Left ventricle myocardium inferior (tissue), 1 donor: ENCODE measurements at regions not wholly inside any gene's neighbourhood (a gene's known extent, or its start where the extent isn't known, plus 50 kb on each side); places are given as distances from the start of the nearest gene placed in this dataset.
"Not testable (repeated sequence)": the region's sequence is repeated elsewhere in the genome, so short reads cannot be mapped to it uniquely, and the experiment has no call there.

Source experiments
- DNase-seq: peaks from one replicate; pipeline ENCODE4 v3.0.0-alpha.2; 2020
- H3K27ac ChIP-seq: fragments of 200-600 bp; replicated peaks from 2 replicates; pipeline ENCODE4 v1.8.0; 2021
- H3K27me3 ChIP-seq: fragments of 200-600 bp; 2 replicates; pipeline ENCODE4 v1.8.0; 2021; ENCODE audit warnings: low read depth
- H3K36me3 ChIP-seq: fragments of 200-600 bp; 2 replicates; pipeline ENCODE4 v1.8.0; 2021
- H3K4me1 ChIP-seq: fragments of 200-600 bp; 2 replicates; pipeline ENCODE4 v1.8.0; 2021
- H3K4me3 ChIP-seq: fragments of 200-600 bp; 2 replicates; pipeline ENCODE4 v1.8.0; 2021; ENCODE audit warnings: mild to moderate bottlenecking, moderate library complexity
- H3K9me3 ChIP-seq: fragments of 200-600 bp; replicated peaks from 2 replicates; pipeline ENCODE4 v1.8.0; 2021
- intact Hi-C: fragments of 100-400 bp; cut with micrococcal nuclease; formaldehyde crosslinking; loops from one replicate; pipeline ENCODE4 v1.11.0; 2022
- TF ChIP-seq, protein P1 (sequence below): fragments of 200-600 bp; IDR thresholded peaks from 2 replicates; pipeline ENCODE4 v1.8.0; 2021; ENCODE audit warnings: antibody characterized with exemption, mild to moderate bottlenecking, borderline replicate concordance
- donor health status: DM: no; HTN: yes; CAD: no; lungs with severe emphysema.

DNA sequence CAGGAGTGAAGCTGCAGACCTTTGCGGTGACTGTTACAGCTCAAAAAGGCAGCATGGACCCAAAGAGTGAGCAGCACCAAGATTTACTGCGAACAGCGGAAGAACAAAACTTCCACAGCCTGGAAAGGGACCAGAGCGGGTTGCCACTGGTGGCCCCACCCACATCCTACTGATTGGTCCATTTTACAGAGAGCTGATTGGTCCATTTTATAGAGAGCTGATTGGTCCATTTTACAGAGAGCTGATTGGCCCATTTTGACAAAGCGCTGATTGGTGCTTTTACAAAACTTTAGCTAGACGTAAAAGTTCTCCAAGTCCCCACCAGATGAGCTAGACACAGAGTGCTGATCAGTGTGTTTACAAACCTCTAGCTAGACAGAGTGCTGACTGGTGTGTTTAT, 134.2 kb upstream of the FRG1 start:
- H3K9me3 ChIP-seq = peaks cover 17% of the 10 kb centered on the region
- no peak for DNase-seq
- peaks cover 7% of the 10 kb centered on the region for H3K4me1 ChIP-seq
- H3K27me3 ChIP-seq = no peaks in the 10 kb centered on the region
- intact Hi-C loops = no loop called here
- H3K36me3 ChIP-seq = no peaks in the 10 kb centered on the region
- TF ChIP-seq, protein P1, sequence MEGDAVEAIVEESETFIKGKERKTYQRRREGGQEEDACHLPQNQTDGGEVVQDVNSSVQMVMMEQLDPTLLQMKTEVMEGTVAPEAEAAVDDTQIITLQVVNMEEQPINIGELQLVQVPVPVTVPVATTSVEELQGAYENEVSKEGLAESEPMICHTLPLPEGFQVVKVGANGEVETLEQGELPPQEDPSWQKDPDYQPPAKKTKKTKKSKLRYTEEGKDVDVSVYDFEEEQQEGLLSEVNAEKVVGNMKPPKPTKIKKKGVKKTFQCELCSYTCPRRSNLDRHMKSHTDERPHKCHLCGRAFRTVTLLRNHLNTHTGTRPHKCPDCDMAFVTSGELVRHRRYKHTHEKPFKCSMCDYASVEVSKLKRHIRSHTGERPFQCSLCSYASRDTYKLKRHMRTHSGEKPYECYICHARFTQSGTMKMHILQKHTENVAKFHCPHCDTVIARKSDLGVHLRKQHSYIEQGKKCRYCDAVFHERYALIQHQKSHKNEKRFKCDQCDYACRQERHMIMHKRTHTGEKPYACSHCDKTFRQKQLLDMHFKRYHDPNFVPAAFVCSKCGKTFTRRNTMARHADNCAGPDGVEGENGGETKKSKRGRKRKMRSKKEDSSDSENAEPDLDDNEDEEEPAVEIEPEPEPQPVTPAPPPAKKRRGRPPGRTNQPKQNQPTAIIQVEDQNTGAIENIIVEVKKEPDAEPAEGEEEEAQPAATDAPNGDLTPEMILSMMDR = no peak
- H3K27ac ChIP-seq = no peak overlapping the region
- H3K4me3 ChIP-seq = no peak overlapping the region

DNA sequence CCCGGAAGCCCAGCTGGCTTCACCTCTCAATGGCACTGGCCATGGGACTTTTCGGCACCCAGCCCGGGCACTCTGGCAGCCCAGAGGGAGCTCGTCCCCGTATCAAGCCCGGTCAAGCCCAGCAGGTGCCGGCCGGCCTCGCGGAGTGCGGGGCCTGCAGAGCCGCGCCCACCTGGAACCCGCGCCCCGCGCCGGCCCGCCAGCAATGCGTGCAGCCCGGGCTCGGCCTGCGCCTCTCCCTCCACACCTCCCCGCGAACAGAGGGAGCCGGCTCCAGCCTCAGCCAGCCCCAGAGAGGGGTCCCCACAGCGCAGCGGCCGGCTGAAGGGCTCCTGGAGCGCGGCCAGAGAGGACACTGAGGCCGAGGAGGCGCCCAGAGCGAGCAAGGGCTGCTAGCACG, 133.6 kb upstream of the FRG1 start:
- Histone ChIP-seq H3K9me3 (peaks cover 17% of the 10 kb centered on the region), H3K27me3 (no peaks in the 10 kb centered on the region), H3K4me1 (peaks cover 7% of the 10 kb centered on the region), H3K36me3 (no peaks in the 10 kb centered on the region), H3K4me3 (no peak overlapping the region), H3K27ac (no peak overlapping the region)
- no peak for DNase-seq
- TF ChIP-seq, protein P1 = no peak
- intact Hi-C loops = no loop called here

DNA sequence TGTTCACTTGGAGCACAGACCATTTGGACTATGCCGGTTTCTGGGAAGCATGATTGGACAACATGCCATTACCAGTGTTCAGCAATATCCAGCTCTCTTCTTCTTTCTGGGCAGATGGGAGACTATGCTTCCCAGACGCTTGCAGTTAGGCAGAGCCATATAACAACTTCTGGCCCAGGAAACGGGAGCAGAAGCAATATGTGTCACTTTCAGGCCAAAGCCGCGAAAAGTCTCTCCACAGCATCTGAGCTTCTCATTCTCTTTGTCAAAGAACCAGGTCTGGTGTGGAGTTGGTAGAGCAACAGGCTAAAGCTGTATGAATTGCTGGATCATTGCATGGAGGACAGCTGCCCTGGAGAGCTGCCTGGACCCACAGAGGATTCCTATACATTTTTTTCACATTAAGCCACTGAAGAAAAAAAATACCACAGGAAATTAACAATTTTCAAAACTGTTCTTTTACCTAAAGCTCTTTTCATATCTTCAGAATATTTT, 131.4 kb upstream of the FRG1 start:
- Histone ChIP-seq H3K27me3 (no peaks in the 10 kb centered on the region), H3K36me3 (no peaks in the 10 kb centered on the region), H3K4me3 (no peak overlapping the region), H3K9me3 (peaks cover 17% of the 10 kb centered on the region), H3K4me1 (peaks cover 7% of the 10 kb centered on the region), H3K27ac (no peak overlapping the region)
- TF ChIP-seq, protein P1 = no peak
- intact Hi-C loops = no loop called here
- no peak for DNase-seq

DNA sequence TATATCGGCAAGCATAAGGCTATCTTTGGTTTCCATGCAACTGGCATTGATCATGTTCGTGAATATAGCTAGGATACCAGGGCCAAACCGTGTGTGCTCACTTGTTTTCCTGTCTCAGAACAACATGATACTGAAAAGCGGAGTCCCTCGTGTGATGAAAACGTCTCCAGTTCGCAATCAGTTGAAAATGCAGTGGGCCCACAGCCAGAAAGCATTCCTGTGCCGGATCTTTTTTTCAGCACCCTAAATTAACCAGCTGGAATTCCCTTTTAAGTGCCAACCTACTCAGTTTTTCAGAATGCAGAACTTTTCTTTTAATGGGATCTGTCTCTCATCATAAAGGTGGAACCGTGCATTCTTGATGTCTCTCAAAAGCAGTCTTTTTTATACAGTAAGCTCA, 130.8 kb upstream of the FRG1 start:
- no peaks in the 10 kb centered on the region for H3K27me3 ChIP-seq
- H3K4me3 ChIP-seq = peak overlapping the region; percentile 36
- intact Hi-C loops = no loop called here
- TF ChIP-seq, protein P1 = no peak
- no peak for DNase-seq
- H3K36me3 ChIP-seq = no peaks in the 10 kb centered on the region
- peaks cover 17% of the 10 kb centered on the region for H3K9me3 ChIP-seq
- H3K27ac ChIP-seq = no peak overlapping the region
- peaks cover 1% of the 10 kb centered on the region for H3K4me1 ChIP-seq

DNA sequence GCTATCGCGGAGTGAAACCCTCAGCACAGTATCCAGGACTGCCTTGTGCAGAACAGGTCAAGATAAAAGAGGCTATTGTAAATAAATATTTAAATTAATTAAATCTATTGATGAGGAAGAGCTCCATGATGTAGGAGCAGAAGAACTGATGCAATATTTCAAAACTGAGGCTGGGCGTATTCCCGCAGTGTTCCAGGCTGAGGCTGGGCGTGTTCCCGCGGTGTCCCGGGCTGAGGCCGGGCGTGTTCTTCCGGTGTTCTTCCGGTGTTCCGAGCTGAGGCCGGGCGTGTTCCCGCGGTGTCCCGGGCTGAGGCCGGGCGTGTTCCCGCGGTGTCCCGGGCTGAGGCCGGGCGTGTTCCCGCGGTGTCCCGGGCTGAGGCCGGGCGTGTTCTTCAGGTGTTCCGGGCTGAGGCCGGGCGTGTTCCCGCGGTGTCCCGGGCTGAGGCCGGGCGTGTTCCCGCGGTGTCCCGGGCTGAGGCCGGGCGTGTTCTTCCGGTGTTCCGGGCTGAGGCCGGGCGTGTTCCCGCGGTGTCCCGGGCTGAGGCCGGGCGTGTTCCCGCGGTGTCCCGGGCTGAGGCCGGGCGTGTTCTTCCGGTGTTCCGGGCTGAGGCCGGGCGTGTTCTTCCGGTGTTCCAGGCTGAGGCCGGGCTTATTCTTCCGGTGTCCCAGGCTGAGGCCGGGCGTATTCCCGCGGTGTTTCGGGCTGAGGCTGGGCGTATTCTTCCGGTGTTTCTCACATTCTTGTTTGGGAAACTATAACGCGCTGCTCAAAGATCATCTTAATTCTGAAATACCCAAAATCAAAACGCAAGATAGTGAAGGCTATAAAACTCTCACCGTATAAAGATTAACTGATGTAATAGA, 130.1 kb upstream of the FRG1 start:
- H3K27ac ChIP-seq, DNase-seq, H3K36me3 ChIP-seq, H3K27me3 ChIP-seq, intact Hi-C loops, H3K4me1 ChIP-seq: not testable (repeated sequence)
- Histone ChIP-seq H3K4me3 (peak overlapping the region; percentile 36), H3K9me3 (peaks cover 17% of the 10 kb centered on the region)
